Stimulated activated effector memory CD8-positive, alpha-beta T cell treated with anti-CD3 and anti-CD28 coated beads, Interleukin-12 subunit alpha, Interleukin-12 subunit beta, amount 100 ng/mL, for 72 hours (primary cell): ENCODE measurements at regions not wholly inside any gene's neighbourhood (a gene's known extent, or its start where the extent isn't known, plus 50 kb on each side); places are given as distances from the start of the nearest gene placed in this dataset.
"Not testable (repeated sequence)": the region's sequence is repeated elsewhere in the genome, so short reads cannot be mapped to it uniquely, and the experiment has no call there.

Source experiments
- ATAC-seq: fragments of 150-1000 bp; cut with Tn5 transposase; 2 replicates; pipeline ENCODE4 v1.10.0; 2021
- DNase-seq, 2 donors: peaks; one replicate each; pipeline ENCODE4 v3.0.0; 2021 to 2022; ENCODE audit warnings: low spot score in 2 of 2
- H3K27ac Mint-ChIP-seq: one replicate; pipeline ENCODE4 v1.8.0; 2022; ENCODE audit warnings: mild to moderate bottlenecking, mixed read lengths
- H3K36me3 Mint-ChIP-seq: one replicate; pipeline ENCODE4 v1.8.0; 2022; ENCODE audit warnings: mild to moderate bottlenecking, mixed read lengths
- H3K4me1 Mint-ChIP-seq: one replicate; pipeline ENCODE4 v1.8.0; 2022; ENCODE audit warnings: mixed read lengths
- H3K4me3 Mint-ChIP-seq: one replicate; pipeline ENCODE4 v1.8.0; 2022; ENCODE audit warnings: mild to moderate bottlenecking, mixed read lengths
- H3K9me3 Mint-ChIP-seq: one replicate; pipeline ENCODE4 v1.8.0; 2022; ENCODE audit warnings: mixed read lengths

DNA sequence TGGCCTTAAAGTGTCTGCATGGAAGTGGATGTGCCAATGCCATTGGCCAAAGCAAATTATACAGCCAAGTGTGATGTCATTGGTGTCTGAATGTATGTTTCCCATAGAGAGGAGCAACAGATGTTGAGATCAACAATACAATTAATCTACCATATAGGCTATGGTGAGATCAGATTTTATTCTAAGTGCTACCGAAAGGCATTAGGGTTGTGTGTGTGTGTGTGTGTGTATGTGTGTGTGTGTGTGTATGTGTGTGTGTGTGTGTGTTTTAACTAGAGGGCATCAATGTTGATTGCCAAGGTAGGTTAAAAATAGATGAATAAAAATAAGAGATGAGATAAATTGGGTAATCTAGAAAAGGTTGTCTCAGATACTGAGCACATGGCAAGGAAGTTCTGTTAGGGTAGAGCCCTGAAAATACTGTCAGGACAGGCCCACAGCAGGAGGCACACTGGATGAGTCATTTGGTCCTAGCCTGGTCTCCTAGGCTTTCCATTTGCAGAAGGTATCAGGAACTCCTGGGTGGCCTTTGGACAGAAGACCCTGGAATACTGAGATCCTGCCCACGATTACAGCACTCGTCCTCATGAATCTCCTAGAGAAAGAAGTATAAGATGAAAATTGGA lies 446.0 kb upstream of the PODXL start:
- DNase-seq (no peak), ATAC-seq (no peak)
- Mint-ChIP-seq H3K9me3 (peaks cover 2% of the 10 kb centered on the region), H3K4me1 (no peaks in the 10 kb centered on the region), H3K27ac (no peak overlapping the region), H3K36me3 (no peaks in the 10 kb centered on the region), H3K4me3 (no peak overlapping the region)

- Mint-ChIP-seq H3K36me3 (no peaks in the 10 kb centered on the region), H3K27ac (no peak overlapping the region), H3K9me3 (peaks cover 2% of the 10 kb centered on the region), H3K4me1 (no peaks in the 10 kb centered on the region), H3K4me3 (no peak overlapping the region)
- ATAC-seq (no peak), DNase-seq (no peak)
Measured at GRCh38 chr7:132001146-132001545, 444.7 kb upstream of the PODXL start.

- DNase-seq (no peak), ATAC-seq (no peak)
- H3K4me1 Mint-ChIP-seq: no peaks in the 10 kb centered on the region
Measured at GRCh38 chr7:131999193-131999592, 442.8 kb upstream of the PODXL start.

DNA sequence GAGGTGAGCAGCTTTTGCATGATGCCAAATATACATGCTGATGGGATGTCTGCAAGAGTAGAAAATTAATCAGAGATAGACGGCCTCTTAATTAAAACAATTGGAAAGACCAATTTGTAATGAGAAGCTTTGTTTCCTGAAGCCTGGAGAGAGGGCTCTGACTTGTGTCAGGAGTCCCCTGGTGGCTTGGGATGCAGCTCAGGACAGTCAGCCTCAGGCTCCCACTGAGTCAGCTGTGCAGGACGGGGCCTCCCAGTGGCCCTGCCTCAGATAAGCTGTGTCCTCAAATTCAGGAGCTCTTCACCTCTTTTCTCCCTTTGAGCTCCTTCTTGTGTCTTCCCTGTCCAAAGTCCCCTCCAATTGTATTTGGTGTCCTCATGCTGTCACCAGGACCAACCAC lies 438.9 kb upstream of the PODXL start:
- Mint-ChIP-seq H3K4me1 (no peaks in the 10 kb centered on the region), H3K36me3 (no peaks in the 10 kb centered on the region), H3K9me3 (peaks cover 3% of the 10 kb centered on the region), H3K4me3 (no peak overlapping the region), H3K27ac (no peak overlapping the region)
- DNase-seq (no peak), ATAC-seq (no peak)

More at GRCh38 chr7:131999193-131999592, 442.8 kb upstream of the PODXL start:
- H3K27ac Mint-ChIP-seq: no peak overlapping the region
- no peak overlapping the region for H3K4me3 Mint-ChIP-seq
- H3K9me3 Mint-ChIP-seq: no peaks in the 10 kb centered on the region
- H3K36me3 Mint-ChIP-seq: no peaks in the 10 kb centered on the region

DNA sequence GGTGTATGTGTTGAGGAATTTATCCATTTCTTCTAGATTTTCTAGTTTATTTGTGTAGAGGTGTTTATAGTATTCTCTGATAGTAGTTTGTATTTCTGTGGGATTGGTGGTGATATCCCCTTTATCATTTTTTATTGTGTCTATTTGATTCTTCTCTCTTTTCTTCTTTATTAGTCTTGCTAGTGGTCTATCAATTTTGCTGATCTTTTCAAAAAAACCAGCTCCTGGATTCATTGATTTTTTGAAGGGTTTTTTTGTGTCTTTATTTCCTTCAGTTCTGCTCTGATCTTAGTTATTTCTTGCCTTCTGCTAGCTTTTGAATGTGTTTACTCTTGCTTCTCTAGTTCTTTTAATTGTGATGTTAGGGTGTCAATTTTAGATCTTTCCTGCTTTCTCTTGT lies 424.6 kb upstream of the PODXL start:
- not testable (repeated sequence) for DNase-seq, H3K9me3 Mint-ChIP-seq, H3K4me1 Mint-ChIP-seq, H3K36me3 Mint-ChIP-seq, H3K4me3 Mint-ChIP-seq, H3K27ac Mint-ChIP-seq, ATAC-seq

DNA sequence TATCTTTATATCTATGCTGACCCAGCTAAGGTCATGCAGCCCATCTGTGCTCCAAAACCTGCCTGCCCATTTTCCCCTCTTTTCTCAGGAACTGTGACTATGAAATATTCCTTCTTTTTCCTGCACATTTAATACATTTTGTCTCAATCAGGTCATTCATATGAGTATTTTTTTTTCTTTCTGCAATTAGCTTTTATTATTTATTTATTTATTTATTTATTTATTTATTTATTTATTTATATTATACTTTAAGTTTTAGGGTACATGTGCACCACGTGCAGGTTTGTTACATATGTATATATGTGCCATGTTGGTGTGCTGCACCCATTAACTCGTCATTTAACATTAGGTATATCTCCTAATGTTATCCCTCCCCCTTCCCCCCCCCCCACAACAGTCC lies 421.7 kb upstream of the PODXL start:
- not testable (repeated sequence) for DNase-seq, H3K4me1 Mint-ChIP-seq, H3K27ac Mint-ChIP-seq, H3K36me3 Mint-ChIP-seq, ATAC-seq, H3K9me3 Mint-ChIP-seq, H3K4me3 Mint-ChIP-seq

DNA sequence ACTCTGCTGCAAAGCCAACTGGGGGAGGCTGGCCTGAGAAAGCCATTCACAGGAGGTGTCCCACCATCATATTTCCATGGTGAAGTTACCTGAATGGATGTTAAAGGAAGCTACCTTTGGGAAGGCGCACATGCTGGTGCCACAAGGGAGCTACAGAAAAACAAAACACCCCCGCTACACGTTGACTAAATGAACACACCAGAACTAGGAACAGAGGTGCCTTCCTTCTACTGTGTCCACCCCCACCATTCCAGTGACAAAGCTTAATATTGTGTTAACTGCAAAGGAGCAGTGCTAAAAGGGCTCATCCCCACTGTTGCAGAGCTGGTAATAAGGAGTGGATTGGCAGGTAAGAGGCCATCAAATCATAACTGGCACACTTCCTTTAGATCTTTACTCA lies 420.0 kb upstream of the PODXL start:
- Mint-ChIP-seq H3K36me3 (no peaks in the 10 kb centered on the region), H3K9me3 (no peaks in the 10 kb centered on the region), H3K27ac (no peak overlapping the region), H3K4me1 (no peaks in the 10 kb centered on the region), H3K4me3 (no peak overlapping the region)
- ATAC-seq (no peak), DNase-seq (no peak)

DNA sequence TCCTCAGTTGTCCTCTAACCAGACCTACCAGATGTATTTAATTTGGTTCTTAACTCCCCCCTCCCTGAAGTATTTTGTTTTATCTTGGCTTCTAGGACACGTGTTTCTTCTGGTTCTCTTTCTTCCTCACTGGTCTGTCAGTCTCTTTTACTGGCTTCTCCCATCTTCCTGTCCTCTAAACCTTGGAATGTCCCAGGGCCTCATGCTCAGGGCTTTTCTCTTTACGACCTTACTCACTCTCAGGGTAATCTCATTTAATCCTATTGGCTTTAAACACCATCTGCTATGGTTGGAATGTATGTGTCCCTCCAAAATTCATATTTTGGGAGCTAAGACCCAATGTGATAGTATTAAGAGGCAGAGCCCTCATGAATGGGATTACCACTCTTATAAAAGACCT lies 418.2 kb upstream of the PODXL start:
- H3K36me3 Mint-ChIP-seq: no peaks in the 10 kb centered on the region
- no peaks in the 10 kb centered on the region for H3K4me1 Mint-ChIP-seq
- no peak for DNase-seq
- no peak overlapping the region for H3K4me3 Mint-ChIP-seq
- no peaks in the 10 kb centered on the region for H3K9me3 Mint-ChIP-seq
- no peak for ATAC-seq
- no peak overlapping the region for H3K27ac Mint-ChIP-seq

DNA sequence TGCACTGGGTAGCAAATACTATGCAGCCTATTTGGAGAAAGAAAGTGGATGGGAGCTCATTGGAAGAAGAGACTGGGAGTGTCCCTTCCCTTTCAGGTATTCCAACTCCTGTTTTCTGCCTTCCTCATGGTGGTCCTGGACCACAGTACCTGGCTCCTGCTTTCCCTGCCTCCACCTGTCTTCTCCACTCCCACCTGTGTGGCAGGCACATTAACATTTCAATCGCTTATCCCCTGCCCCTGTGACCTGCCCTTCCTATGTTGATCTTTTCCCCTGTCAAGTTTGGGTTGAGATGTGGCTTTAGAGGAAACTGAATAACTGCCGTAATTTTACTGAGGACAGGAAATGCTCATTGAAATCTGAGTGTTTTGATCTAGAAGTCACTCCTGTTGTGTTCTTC lies 415.8 kb upstream of the PODXL start:
- Mint-ChIP-seq H3K36me3 (no peaks in the 10 kb centered on the region), H3K9me3 (no peaks in the 10 kb centered on the region), H3K27ac (no peak overlapping the region), H3K4me1 (no peaks in the 10 kb centered on the region), H3K4me3 (no peak overlapping the region)
- no peak for ATAC-seq
- DNase-seq: no peak

GRCh38 chr7:131970602-131971001 lies 414.2 kb upstream of the PODXL start:
- DNase-seq: no peak
- no peaks in the 10 kb centered on the region for H3K4me1 Mint-ChIP-seq
- H3K27ac Mint-ChIP-seq: no peak overlapping the region
- no peak overlapping the region for H3K4me3 Mint-ChIP-seq
- no peak for ATAC-seq
- no peaks in the 10 kb centered on the region for H3K9me3 Mint-ChIP-seq
- no peaks in the 10 kb centered on the region for H3K36me3 Mint-ChIP-seq

DNA sequence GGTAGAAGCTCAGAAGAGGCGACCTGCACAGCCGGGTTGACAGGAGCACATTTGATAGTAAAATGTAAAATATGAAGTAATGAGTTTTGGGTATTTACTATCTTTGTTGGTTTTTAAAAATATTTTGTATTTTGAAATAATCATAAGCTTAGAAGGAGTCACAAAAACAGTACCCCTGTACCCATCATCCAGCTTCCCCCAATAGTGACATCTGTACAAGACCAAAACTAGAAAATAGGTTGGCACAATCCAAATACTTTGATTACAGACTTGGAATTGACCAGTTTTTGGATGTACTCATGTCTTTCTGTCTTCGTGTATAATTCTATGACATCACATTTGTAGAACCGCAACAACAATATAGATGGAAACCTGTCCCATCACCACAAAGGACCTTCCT lies 413.1 kb upstream of the PODXL start:
- no peak overlapping the region for H3K4me3 Mint-ChIP-seq
- no peak for ATAC-seq
- H3K9me3 Mint-ChIP-seq: no peaks in the 10 kb centered on the region
- DNase-seq: no peak
- no peak overlapping the region for H3K27ac Mint-ChIP-seq
- no peaks in the 10 kb centered on the region for H3K36me3 Mint-ChIP-seq
- no peaks in the 10 kb centered on the region for H3K4me1 Mint-ChIP-seq

DNA sequence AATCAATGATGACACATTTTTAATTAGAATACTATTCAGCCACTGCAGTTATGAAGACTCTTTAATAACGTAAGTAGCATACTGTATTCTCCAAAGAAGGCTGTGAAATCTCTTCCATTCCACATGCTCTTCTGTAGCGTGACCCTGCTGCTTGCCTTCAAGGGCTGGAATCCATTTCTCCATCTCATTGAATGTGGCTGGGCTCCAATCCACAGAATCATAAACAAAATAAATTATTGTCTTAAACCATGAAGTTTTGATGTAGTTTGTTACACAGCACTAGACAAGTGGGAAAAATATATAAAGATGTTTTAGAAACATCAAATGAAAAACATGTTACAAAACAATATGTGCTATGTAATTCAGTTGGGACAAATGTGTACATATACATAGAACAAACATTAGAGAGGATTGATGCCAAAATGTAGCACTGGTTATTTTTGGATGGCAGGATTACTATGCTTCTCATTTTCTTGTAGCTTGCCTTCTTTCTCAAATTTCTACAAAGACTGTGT lies 410.8 kb upstream of the PODXL start:
- ATAC-seq (no peak), DNase-seq (no peak)
- H3K9me3 Mint-ChIP-seq: no peaks in the 10 kb centered on the region
- H3K27ac Mint-ChIP-seq: no peak overlapping the region
- no peaks in the 10 kb centered on the region for H3K4me1 Mint-ChIP-seq
- H3K4me3 Mint-ChIP-seq: no peak overlapping the region
- H3K36me3 Mint-ChIP-seq: no peaks in the 10 kb centered on the region

- H3K27ac Mint-ChIP-seq: no peak overlapping the region
- DNase-seq (no peak), ATAC-seq (no peak)
- H3K9me3 Mint-ChIP-seq: no peaks in the 10 kb centered on the region
- H3K36me3 Mint-ChIP-seq: no peaks in the 10 kb centered on the region
- H3K4me3 Mint-ChIP-seq: no peak overlapping the region
- no peaks in the 10 kb centered on the region for H3K4me1 Mint-ChIP-seq
Measured at GRCh38 chr7:131964203-131964602, 407.8 kb upstream of the PODXL start.

- no peaks in the 10 kb centered on the region for H3K36me3 Mint-ChIP-seq
- DNase-seq (no peak), ATAC-seq (no peak)
- no peaks in the 10 kb centered on the region for H3K9me3 Mint-ChIP-seq
- no peak overlapping the region for H3K27ac Mint-ChIP-seq
- no peak overlapping the region for H3K4me3 Mint-ChIP-seq
- H3K4me1 Mint-ChIP-seq: no peaks in the 10 kb centered on the region
Measured at GRCh38 chr7:131961054-131961680, 404.7 kb upstream of the PODXL start.

DNA sequence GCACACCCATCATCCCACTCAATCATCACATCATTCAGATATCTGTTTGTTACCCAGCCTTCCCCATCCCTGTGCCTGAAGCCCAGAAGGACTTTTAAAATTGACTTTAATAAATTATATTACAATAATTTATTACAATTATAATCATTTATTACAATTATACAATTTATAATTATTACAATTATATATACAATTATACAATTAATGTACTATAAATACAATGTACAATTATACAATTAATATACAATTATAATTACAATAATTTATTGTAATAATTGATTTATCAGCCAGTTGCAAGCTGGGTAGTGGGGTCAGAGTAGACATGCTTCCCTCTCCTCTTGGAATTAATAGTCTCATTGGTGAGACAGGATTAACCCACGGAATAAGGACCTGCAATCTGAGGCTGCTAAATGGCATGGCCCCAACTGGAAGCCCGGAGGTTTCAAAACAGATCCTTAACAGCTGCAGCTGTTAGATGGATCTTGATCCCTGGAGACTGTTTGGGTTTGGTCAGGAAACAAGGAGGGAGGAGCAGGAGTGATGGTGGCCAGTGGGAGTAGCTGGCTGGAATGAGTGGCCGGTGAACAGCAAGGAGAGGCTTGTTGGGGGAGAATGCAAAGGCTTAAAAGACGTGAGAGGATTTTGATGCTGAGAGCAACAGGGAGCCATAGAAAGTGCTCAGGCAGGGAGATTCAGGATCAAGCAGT lies 402.8 kb upstream of the PODXL start:
- no peaks in the 10 kb centered on the region for H3K4me1 Mint-ChIP-seq
- H3K27ac Mint-ChIP-seq: no peak overlapping the region
- no peak overlapping the region for H3K4me3 Mint-ChIP-seq
- ATAC-seq: no peak
- H3K9me3 Mint-ChIP-seq: no peaks in the 10 kb centered on the region
- no peak for DNase-seq
- H3K36me3 Mint-ChIP-seq: no peaks in the 10 kb centered on the region
